Left ventricle myocardium inferior (tissue), 1 donor: ENCODE measurements at regions not wholly inside any gene's neighbourhood (a gene's known extent, or its start where the extent isn't known, plus 50 kb on each side); places are given as distances from the start of the nearest gene placed in this dataset.

Experiments used
- DNase-seq: peaks from one replicate; pipeline ENCODE4 v3.0.0-alpha.2; 2020
- H3K27ac ChIP-seq: fragments of 200-600 bp; replicated peaks from 2 replicates; pipeline ENCODE4 v1.8.0; 2021
- H3K27me3 ChIP-seq: fragments of 200-600 bp; 2 replicates; pipeline ENCODE4 v1.8.0; 2021; ENCODE audit warnings: low read depth
- H3K36me3 ChIP-seq: fragments of 200-600 bp; 2 replicates; pipeline ENCODE4 v1.8.0; 2021
- H3K4me1 ChIP-seq: fragments of 200-600 bp; 2 replicates; pipeline ENCODE4 v1.8.0; 2021
- H3K4me3 ChIP-seq: fragments of 200-600 bp; 2 replicates; pipeline ENCODE4 v1.8.0; 2021; ENCODE audit warnings: mild to moderate bottlenecking, moderate library complexity
- H3K9me3 ChIP-seq: fragments of 200-600 bp; replicated peaks from 2 replicates; pipeline ENCODE4 v1.8.0; 2021
- CTCF ChIP-seq: fragments of 200-600 bp; IDR thresholded peaks from 2 replicates; pipeline ENCODE4 v1.8.0; 2021; ENCODE audit warnings: antibody characterized with exemption, mild to moderate bottlenecking, borderline replicate concordance
- intact Hi-C: fragments of 100-400 bp; cut with micrococcal nuclease; formaldehyde crosslinking; loops from one replicate; pipeline ENCODE4 v1.11.0; 2022
- donor health status: DM: no; HTN: yes; CAD: no; lungs with severe emphysema.

DNA sequence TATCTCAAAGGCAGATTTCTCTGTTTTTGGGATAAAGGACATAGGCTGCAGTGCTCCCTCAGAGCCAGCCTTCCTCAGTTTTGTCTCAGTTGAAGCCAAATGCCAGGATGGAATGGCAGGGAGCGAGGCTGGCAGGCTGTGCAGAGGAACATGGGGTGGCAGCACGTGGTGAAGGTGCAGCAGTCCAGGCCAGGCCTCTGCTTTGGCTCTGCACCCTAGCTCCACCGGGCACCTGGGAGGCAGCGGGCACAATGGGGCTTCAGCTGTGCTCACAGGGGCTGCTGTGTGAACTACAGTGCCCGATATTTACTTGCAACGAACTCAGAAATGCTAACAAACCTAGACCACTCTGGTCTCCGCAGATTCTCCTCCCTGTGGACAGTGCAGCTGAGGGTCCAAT lies 319.6 kb downstream of the ZNF326 start:
- Histone ChIP-seq H3K36me3 (no peaks in the 10 kb centered on the region), H3K27me3 (no peaks in the 10 kb centered on the region), H3K27ac (no peak overlapping the region), H3K4me1 (no peaks in the 10 kb centered on the region), H3K4me3 (no peak overlapping the region), H3K9me3 (peaks cover 3% of the 10 kb centered on the region)
- no peak for DNase-seq
- intact Hi-C loops, result no loop called here
- no peak for TF ChIP-seq CTCF

- no peak for TF ChIP-seq CTCF
- no peak for DNase-seq
- Histone ChIP-seq H3K4me1 (no peaks in the 10 kb centered on the region), H3K4me3 (no peak overlapping the region), H3K27ac (no peak overlapping the region), H3K36me3 (no peaks in the 10 kb centered on the region), H3K27me3 (no peaks in the 10 kb centered on the region), H3K9me3 (peaks cover 3% of the 10 kb centered on the region)
- intact Hi-C loops, result no loop called here
Measured at GRCh38 chr1:90313778-90314177, 318.9 kb downstream of the ZNF326 start.

- TF ChIP-seq CTCF, result no peak
- Histone ChIP-seq H3K27me3 (no peaks in the 10 kb centered on the region), H3K4me1 (no peaks in the 10 kb centered on the region), H3K27ac (no peak overlapping the region), H3K9me3 (peaks cover 18% of the 10 kb centered on the region), H3K36me3 (no peaks in the 10 kb centered on the region), H3K4me3 (no peak overlapping the region)
- no peak for DNase-seq
- intact Hi-C loops, result no loop called here
Measured at GRCh38 chr1:90309806-90310205, 314.9 kb downstream of the ZNF326 start.

DNA sequence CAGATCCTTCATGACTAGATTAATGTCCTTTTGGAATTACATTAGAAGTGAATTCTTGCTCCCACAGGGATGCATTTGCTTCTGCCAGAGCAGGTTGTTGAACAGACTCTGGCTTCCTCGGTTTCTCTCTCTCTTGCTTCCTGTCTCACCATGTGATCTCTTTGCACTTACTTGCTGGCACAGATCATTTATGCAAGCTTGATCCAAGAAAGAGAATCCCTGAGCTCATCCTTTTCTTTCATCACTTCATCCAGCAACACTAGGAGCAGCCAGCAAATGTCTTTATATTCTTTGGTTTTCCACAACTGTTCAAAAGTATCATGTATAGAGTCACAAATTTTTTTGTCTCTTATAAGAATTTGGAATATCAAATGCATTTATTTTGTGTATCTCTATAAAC lies 313.5 kb downstream of the ZNF326 start:
- DNase-seq, result no peak
- H3K4me3 ChIP-seq, result no peak overlapping the region
- intact Hi-C loops, result no loop called here

DNA sequence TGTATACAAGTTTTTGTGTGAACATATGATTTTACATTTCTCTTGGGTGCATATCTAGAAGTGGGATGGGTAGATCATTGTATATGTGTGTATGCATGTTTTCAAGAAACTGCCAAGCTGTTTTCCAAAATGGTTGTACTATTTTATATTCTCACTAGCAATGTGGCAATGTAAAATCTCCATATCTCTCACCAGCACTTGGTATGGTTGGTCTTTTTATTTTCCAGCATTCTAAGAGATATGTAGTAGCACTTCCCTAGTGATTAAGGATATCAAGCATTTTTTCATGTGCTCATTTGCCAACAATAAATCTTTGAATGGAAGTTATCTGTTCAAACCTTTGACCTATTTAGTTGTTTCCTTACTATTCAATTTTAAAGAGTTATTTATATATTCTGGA lies 310.7 kb downstream of the ZNF326 start:
- DNase-seq, result no peak
- Histone ChIP-seq H3K9me3 (peaks cover 27% of the 10 kb centered on the region), H3K4me3 (no peak overlapping the region), H3K36me3 (no peaks in the 10 kb centered on the region), H3K4me1 (no peaks in the 10 kb centered on the region), H3K27ac (no peak overlapping the region), H3K27me3 (no peaks in the 10 kb centered on the region)
- intact Hi-C loops, result no loop called here
- no peak for TF ChIP-seq CTCF

More for the DNA sequence above, 313.5 kb downstream of the ZNF326 start:
- Histone ChIP-seq H3K36me3 (no peaks in the 10 kb centered on the region), H3K9me3 (peaks cover 27% of the 10 kb centered on the region), H3K4me1 (no peaks in the 10 kb centered on the region), H3K27ac (no peak overlapping the region), H3K27me3 (no peaks in the 10 kb centered on the region)
- no peak for TF ChIP-seq CTCF

DNA sequence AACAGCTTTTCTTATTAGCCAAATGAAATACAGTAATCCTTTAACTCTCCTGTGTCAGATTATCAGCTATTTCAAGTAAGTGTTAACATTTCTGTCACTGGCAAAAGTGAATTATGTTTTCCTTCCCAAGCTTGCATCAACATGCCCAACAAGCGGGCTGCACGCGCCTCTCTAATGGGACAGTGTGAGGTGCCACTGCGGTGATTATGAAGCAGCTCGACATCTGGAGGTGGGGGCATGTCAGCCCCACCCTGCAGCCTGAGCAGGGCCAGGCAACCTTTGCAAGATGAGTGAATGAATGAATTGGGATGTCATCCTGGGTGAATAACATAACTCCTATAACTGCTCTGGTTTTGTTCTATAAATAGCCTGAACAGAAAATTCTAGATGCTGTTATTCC lies 301.4 kb downstream of the ZNF326 start:
- intact Hi-C loops, result no loop called here
- Histone ChIP-seq H3K4me1 (no peaks in the 10 kb centered on the region), H3K36me3 (no peaks in the 10 kb centered on the region), H3K27me3 (no peaks in the 10 kb centered on the region), H3K27ac (no peak overlapping the region), H3K4me3 (no peak overlapping the region), H3K9me3 (no peaks in the 10 kb centered on the region)
- no peak for TF ChIP-seq CTCF
- DNase-seq, result no peak
